ENCODE measurements at regions not wholly inside any gene's neighbourhood (a gene's known extent, or its start where the extent isn't known, plus 50 kb on each side); places are given as distances from the start of the nearest gene placed in this dataset.
"Not testable (repeated sequence)": the region's sequence is repeated elsewhere in the genome, so short reads cannot be mapped to it uniquely, and the experiment has no call there.

GRCh38 chr14:97120611-97121031 lies 323.4 kb downstream of the VRK1 start:
- Histone ChIP-seq H3K27ac (no peak overlapping the region), H4K20me1 (ENCODE audit: insufficient read depth, poor library complexity, severe bottlenecking) (no peaks in the 10 kb centered on the region), H3K36me3 (replicated peaks; ENCODE audit: insufficient read depth, low read depth) (no peaks in the 10 kb centered on the region), H2AFZ (no peak overlapping the region), H3K9me2 (replicated peaks; ENCODE audit: insufficient read depth) (no peaks in the 10 kb centered on the region), H3K4me3 (no peak overlapping the region), H3K4me1 (ENCODE audit: insufficient read depth) (no peaks in the 10 kb centered on the region), H3K27me3 (no peaks in the 10 kb centered on the region), H3K9me3 (ENCODE audit: low read depth) (no peaks in the 10 kb centered on the region), H3K4me2 (no peak overlapping the region), H3K79me2 (no peaks in the 10 kb centered on the region)
- 83% methylated on average over 2 of the region's 2 CpGs for WGBS (ENCODE audit: low lambda C conversion rate, missing lambda C conversion rate)
- DNase-seq (ENCODE audit: low spot score): no peak
- TF ChIP-seq CTCF (IDR thresholded peaks at IDR 0.05; ENCODE audit: poor library complexity) (no peak), EZH2phosphoT487 (IDR thresholded peaks at IDR 0.05; ENCODE audit: low read depth, severe bottlenecking, unreplicated experiment) (no peak), EZH2 (IDR thresholded peaks at IDR 0.05; ENCODE audit: borderline replicate concordance) (no peak)

GRCh38 chr14:97129639-97130038 lies 332.5 kb downstream of the VRK1 start:
- no peak for DNase-seq (ENCODE audit: low spot score)
- Histone ChIP-seq H3K9me2 (replicated peaks; ENCODE audit: insufficient read depth) (no peaks in the 10 kb centered on the region), H3K36me3 (replicated peaks; ENCODE audit: insufficient read depth, low read depth) (no peaks in the 10 kb centered on the region), H3K9me3 (ENCODE audit: low read depth) (no peaks in the 10 kb centered on the region), H4K20me1 (ENCODE audit: insufficient read depth, poor library complexity, severe bottlenecking) (no peaks in the 10 kb centered on the region), H3K27ac (no peak overlapping the region), H3K79me2 (no peaks in the 10 kb centered on the region), H3K4me3 (no peak overlapping the region), H3K4me2 (no peak overlapping the region), H2AFZ (no peak overlapping the region), H3K4me1 (ENCODE audit: insufficient read depth) (no peaks in the 10 kb centered on the region), H3K27me3 (no peaks in the 10 kb centered on the region)
- TF ChIP-seq EZH2 (IDR thresholded peaks at IDR 0.05; ENCODE audit: borderline replicate concordance) (no peak), CTCF (IDR thresholded peaks at IDR 0.05; ENCODE audit: poor library complexity) (no peak), EZH2phosphoT487 (IDR thresholded peaks at IDR 0.05; ENCODE audit: low read depth, severe bottlenecking, unreplicated experiment) (no peak)
- whole genome bisulfite sequencing (ENCODE audit: low lambda C conversion rate, missing lambda C conversion rate): 91% methylated on average over 2 of the region's 2 CpGs

GRCh38 chr14:97135847-97136246 lies 338.7 kb downstream of the VRK1 start:
- not testable (repeated sequence) for H3K9me2 ChIP-seq (replicated peaks; ENCODE audit: insufficient read depth); H3K4me1 ChIP-seq (ENCODE audit: insufficient read depth); H3K27ac ChIP-seq; H3K4me3 ChIP-seq; H4K20me1 ChIP-seq (ENCODE audit: insufficient read depth, poor library complexity, severe bottlenecking); H3K9me3 ChIP-seq (ENCODE audit: low read depth); H2AFZ ChIP-seq; H3K79me2 ChIP-seq; H3K4me2 ChIP-seq; H3K27me3 ChIP-seq; H3K36me3 ChIP-seq (replicated peaks; ENCODE audit: insufficient read depth, low read depth); DNase-seq (ENCODE audit: low spot score)
- WGBS (ENCODE audit: low lambda C conversion rate, missing lambda C conversion rate): 83% methylated on average over 1 of the region's 1 CpG

- Histone ChIP-seq H3K4me3 (no peak overlapping the region), H4K20me1 (ENCODE audit: insufficient read depth, poor library complexity, severe bottlenecking) (no peaks in the 10 kb centered on the region), H3K27ac (no peak overlapping the region), H3K36me3 (replicated peaks; ENCODE audit: insufficient read depth, low read depth) (no peaks in the 10 kb centered on the region), H3K9me2 (replicated peaks; ENCODE audit: insufficient read depth) (no peaks in the 10 kb centered on the region), H3K4me1 (ENCODE audit: insufficient read depth) (no peaks in the 10 kb centered on the region), H3K9me3 (ENCODE audit: low read depth) (no peaks in the 10 kb centered on the region), H3K4me2 (no peak overlapping the region), H3K79me2 (no peaks in the 10 kb centered on the region), H2AFZ (no peak overlapping the region), H3K27me3 (peaks cover 3% of the 10 kb centered on the region)
- no peak for DNase-seq (ENCODE audit: low spot score)
- TF ChIP-seq EZH2phosphoT487 (IDR thresholded peaks at IDR 0.05; ENCODE audit: low read depth, severe bottlenecking, unreplicated experiment) (no peak), CTCF (IDR thresholded peaks at IDR 0.05; ENCODE audit: poor library complexity) (no peak), EZH2 (IDR thresholded peaks at IDR 0.05; ENCODE audit: borderline replicate concordance) (no peak)
- 82% methylated on average over 7 of the region's 7 CpGs for WGBS (ENCODE audit: low lambda C conversion rate, missing lambda C conversion rate)
These were observed 340.5 kb downstream of the VRK1 start for GRCh38 chr14:97137705-97138104.
